Calu3 (cell line): ENCODE measurements at regions not wholly inside any gene's neighbourhood (a gene's known extent, or its start where the extent isn't known, plus 50 kb on each side); places are given as distances from the start of the nearest gene placed in this dataset.

Source experiments
- BruUV-seq: library from RNA; stranded (reverse); fragments of 400-500 nt; replicated peaks from 2 replicates; lab custom pipeline; 2021; lab: Mats Ljungman, UMichigan
- CTCF ChIA-PET: fragments of 300-600 bp; sonication (Branson Sonifier 250); formaldehyde crosslinking; loops from one replicate; lab custom pipeline; 2022; ENCODE audit warnings: antibody characterized with exemption; lab: Charles Lee
- DNase-seq: peaks from one replicate; pipeline ENCODE4 v3.0.0; 2022
- H3K27ac Mint-ChIP-seq: one replicate; pipeline ENCODE4 v1.8.0; 2022; ENCODE audit warnings: mixed read lengths; ENCODE audit not compliant: unreplicated experiment
- H3K27me3 Mint-ChIP-seq: one replicate; pipeline ENCODE4 v1.8.0; 2022; ENCODE audit warnings: mixed read lengths; ENCODE audit not compliant: unreplicated experiment
- H3K36me3 Mint-ChIP-seq: one replicate; pipeline ENCODE4 v1.8.0; 2022; ENCODE audit warnings: mild to moderate bottlenecking, moderate library complexity, mixed read lengths; ENCODE audit not compliant: insufficient read depth, unreplicated experiment
- H3K4me1 Mint-ChIP-seq: one replicate; pipeline ENCODE4 v1.8.0; 2022; ENCODE audit warnings: mild to moderate bottlenecking, low read depth, mixed read lengths; ENCODE audit not compliant: unreplicated experiment
- H3K4me3 Mint-ChIP-seq: one replicate; pipeline ENCODE4 v1.8.0; 2022; ENCODE audit warnings: mild to moderate bottlenecking, low read depth, moderate library complexity, mixed read lengths; ENCODE audit not compliant: unreplicated experiment
- H3K9me3 Mint-ChIP-seq: one replicate; pipeline ENCODE4 v1.8.0; 2022; ENCODE audit warnings: low read depth, mixed read lengths; ENCODE audit not compliant: unreplicated experiment
- intact Hi-C: fragments of 100-400 bp; cut with micrococcal nuclease; formaldehyde crosslinking; loops from one replicate; pipeline ENCODE4 v1.10.0; 2022; ENCODE audit not compliant: unreplicated experiment
- TF ChIP-seq, protein P1 (sequence below): fragments of 200-600 bp; IDR thresholded peaks from one replicate; pipeline ENCODE4 v1.8.0; 2022; ENCODE audit warnings: antibody characterized with exemption; ENCODE audit not compliant: unreplicated experiment

DNA sequence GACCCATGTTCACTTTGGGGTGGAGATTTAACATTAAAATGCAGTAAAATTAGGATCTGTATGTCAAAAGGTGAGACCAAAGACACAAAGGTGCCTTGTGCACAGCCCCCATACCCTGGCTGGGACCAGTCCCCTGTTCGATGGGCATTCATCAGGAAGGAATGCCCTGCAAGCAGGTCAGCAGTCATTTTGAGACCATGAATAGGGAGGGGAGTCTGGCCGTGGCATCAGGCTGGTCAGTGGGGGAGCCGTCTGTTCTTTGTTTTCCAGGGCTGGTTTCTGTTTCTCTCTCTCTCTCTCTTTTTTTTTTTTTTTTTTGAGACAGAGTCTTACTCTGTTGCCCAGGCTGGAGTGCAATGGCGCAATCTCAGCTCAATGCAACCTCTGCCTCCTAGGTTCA lies 68.9 kb upstream of the GOLM1 start:
- H3K27me3 Mint-ChIP-seq, result no peaks in the 10 kb centered on the region
- no peaks in the 10 kb centered on the region for H3K9me3 Mint-ChIP-seq
- no TSS peak for BruUV-seq
- no peak overlapping the region for H3K27ac Mint-ChIP-seq
- H3K36me3 Mint-ChIP-seq, result no peaks in the 10 kb centered on the region
- no peak overlapping the region for H3K4me3 Mint-ChIP-seq
- intact Hi-C loops, result no loop called here
- CTCF ChIA-PET, result interaction anchor here (0.6 kb wide), 1 partner anchor 17 kb away, joined by 4 read pairs; no protein-coding TSS in a partner anchor
- no peaks in the 10 kb centered on the region for H3K4me1 Mint-ChIP-seq
- no peak for DNase-seq
- TF ChIP-seq, protein P1, sequence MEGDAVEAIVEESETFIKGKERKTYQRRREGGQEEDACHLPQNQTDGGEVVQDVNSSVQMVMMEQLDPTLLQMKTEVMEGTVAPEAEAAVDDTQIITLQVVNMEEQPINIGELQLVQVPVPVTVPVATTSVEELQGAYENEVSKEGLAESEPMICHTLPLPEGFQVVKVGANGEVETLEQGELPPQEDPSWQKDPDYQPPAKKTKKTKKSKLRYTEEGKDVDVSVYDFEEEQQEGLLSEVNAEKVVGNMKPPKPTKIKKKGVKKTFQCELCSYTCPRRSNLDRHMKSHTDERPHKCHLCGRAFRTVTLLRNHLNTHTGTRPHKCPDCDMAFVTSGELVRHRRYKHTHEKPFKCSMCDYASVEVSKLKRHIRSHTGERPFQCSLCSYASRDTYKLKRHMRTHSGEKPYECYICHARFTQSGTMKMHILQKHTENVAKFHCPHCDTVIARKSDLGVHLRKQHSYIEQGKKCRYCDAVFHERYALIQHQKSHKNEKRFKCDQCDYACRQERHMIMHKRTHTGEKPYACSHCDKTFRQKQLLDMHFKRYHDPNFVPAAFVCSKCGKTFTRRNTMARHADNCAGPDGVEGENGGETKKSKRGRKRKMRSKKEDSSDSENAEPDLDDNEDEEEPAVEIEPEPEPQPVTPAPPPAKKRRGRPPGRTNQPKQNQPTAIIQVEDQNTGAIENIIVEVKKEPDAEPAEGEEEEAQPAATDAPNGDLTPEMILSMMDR, result no peak

DNA sequence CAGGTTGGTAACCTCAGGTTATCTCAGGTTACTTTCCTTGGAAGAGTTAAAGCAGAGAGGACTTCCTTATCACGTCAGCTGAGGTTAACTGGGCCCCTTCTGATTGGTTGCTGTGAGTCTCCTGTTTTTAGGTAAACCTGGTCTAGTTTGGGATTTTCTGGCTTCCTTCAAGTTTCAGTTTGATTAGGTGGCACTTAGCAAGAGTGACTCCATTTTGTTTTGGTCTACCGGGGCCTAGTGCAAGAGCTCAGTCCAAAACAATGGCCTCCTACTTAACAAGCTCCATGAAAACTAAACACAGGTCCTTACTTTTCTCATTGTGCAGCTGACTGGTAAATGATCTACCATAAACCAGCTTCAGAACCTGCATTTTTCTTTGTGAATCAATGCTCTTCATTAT lies 67.2 kb upstream of the GOLM1 start:
- intact Hi-C loops, result no loop called here
- H3K27me3 Mint-ChIP-seq, result no peaks in the 10 kb centered on the region
- H3K4me1 Mint-ChIP-seq, result no peaks in the 10 kb centered on the region
- H3K4me3 Mint-ChIP-seq, result no peak overlapping the region
- no peaks in the 10 kb centered on the region for H3K9me3 Mint-ChIP-seq
- no peak for DNase-seq
- TF ChIP-seq, protein P1, result no peak
- CTCF ChIA-PET, result interaction anchor here (0.6 kb wide), 1 partner anchor 58 kb away, joined by 5 read pairs; no protein-coding TSS in a partner anchor
- BruUV-seq, result no TSS peak
- no peaks in the 10 kb centered on the region for H3K36me3 Mint-ChIP-seq
- no peak overlapping the region for H3K27ac Mint-ChIP-seq

DNA sequence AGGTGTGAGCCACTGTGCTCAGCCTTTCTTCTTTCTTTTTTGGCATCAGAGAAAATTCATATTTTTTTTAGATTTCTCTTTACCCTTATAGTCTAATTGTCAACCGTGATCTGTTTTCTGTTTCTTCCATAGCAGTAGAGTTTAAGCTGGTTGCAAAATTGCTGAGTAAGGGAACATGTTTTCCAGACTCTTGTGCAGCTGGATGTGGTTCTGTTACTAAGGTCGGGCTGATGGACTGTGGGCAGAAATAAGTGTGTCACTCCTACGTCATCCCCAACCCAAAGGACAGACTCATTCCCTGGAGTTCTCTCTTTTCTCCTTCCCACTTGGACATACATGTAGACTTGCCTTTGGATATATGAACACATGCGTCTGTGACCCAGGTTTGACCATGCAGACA lies 64.1 kb upstream of the GOLM1 start:
- TF ChIP-seq, protein P1, result no peak
- CTCF ChIA-PET, result no interaction called here
- no peak for DNase-seq
- intact Hi-C loops, result no loop called here
- Mint-ChIP-seq H3K9me3 (peaks cover 2% of the 10 kb centered on the region), H3K36me3 (no peaks in the 10 kb centered on the region), H3K4me3 (no peak overlapping the region), H3K27me3 (no peaks in the 10 kb centered on the region), H3K27ac (no peak overlapping the region), H3K4me1 (no peaks in the 10 kb centered on the region)
- no TSS peak for BruUV-seq
